Kidney epithelial cell (primary cell): ENCODE measurements at regions not wholly inside any gene's neighbourhood (a gene's known extent, or its start where the extent isn't known, plus 50 kb on each side); places are given as distances from the start of the nearest gene placed in this dataset.

Experiments used
- DNase-seq: peaks from one replicate; pipeline ENCODE4 v3.0.0-alpha.2; 2010; ENCODE audit warnings: low read depth
- H3K27me3 ChIP-seq: 2 replicates; pipeline ENCODE4 v1.6.0; 2011; ENCODE audit warnings: low read length; ENCODE audit not compliant: control insufficient read depth, insufficient read depth
- H3K36me3 ChIP-seq: 2 replicates; pipeline ENCODE4 v1.5.1; 2011; ENCODE audit warnings: low read length; ENCODE audit not compliant: control insufficient read depth, insufficient read depth
- H3K4me3 ChIP-seq: 2 replicates; pipeline ENCODE4 v1.5.1; 2011; ENCODE audit warnings: low read depth, mild to moderate bottlenecking, control low read depth, low read length
- TF ChIP-seq, protein P1 (sequence below): IDR thresholded peaks from 2 replicates; pipeline ENCODE4 v1.5.1; 2011; ENCODE audit warnings: mild to moderate bottlenecking, moderate library complexity, low read length, control low read depth, inconsistent platforms; ENCODE audit not compliant: insufficient read depth, poor library complexity, severe bottlenecking

GRCh38 chr15:23851921-23852320 is 164.8 kb upstream of the NDN start:
- Histone ChIP-seq H3K4me3 (no peak overlapping the region), H3K27me3 (no peaks in the 10 kb centered on the region), H3K36me3 (no peaks in the 10 kb centered on the region)
- TF ChIP-seq, protein P1, sequence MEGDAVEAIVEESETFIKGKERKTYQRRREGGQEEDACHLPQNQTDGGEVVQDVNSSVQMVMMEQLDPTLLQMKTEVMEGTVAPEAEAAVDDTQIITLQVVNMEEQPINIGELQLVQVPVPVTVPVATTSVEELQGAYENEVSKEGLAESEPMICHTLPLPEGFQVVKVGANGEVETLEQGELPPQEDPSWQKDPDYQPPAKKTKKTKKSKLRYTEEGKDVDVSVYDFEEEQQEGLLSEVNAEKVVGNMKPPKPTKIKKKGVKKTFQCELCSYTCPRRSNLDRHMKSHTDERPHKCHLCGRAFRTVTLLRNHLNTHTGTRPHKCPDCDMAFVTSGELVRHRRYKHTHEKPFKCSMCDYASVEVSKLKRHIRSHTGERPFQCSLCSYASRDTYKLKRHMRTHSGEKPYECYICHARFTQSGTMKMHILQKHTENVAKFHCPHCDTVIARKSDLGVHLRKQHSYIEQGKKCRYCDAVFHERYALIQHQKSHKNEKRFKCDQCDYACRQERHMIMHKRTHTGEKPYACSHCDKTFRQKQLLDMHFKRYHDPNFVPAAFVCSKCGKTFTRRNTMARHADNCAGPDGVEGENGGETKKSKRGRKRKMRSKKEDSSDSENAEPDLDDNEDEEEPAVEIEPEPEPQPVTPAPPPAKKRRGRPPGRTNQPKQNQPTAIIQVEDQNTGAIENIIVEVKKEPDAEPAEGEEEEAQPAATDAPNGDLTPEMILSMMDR, result no peak
- no peak for DNase-seq

DNA sequence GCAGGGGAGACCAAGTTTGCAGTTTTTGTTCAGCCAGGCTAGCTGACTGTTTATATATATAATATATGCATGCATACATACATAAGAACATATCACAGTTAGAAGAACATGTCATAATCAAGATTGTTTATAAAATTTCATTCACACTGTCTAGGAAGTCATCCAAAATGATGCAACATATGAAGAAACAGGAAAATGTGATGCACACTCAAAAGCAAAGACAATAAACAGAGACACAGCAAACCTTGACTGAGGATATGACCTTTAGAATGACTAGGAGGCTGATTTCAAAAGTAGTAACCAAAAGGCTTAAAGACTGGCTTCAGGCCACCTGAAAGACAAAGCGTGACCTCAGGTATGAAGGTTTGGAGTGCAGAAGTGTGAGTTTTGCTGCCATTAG is 166.2 kb upstream of the NDN start:
- no peaks in the 10 kb centered on the region for H3K27me3 ChIP-seq
- DNase-seq, result no peak
- TF ChIP-seq, protein P1, result no peak
- no peak overlapping the region for H3K4me3 ChIP-seq
- H3K36me3 ChIP-seq, result no peaks in the 10 kb centered on the region

DNA sequence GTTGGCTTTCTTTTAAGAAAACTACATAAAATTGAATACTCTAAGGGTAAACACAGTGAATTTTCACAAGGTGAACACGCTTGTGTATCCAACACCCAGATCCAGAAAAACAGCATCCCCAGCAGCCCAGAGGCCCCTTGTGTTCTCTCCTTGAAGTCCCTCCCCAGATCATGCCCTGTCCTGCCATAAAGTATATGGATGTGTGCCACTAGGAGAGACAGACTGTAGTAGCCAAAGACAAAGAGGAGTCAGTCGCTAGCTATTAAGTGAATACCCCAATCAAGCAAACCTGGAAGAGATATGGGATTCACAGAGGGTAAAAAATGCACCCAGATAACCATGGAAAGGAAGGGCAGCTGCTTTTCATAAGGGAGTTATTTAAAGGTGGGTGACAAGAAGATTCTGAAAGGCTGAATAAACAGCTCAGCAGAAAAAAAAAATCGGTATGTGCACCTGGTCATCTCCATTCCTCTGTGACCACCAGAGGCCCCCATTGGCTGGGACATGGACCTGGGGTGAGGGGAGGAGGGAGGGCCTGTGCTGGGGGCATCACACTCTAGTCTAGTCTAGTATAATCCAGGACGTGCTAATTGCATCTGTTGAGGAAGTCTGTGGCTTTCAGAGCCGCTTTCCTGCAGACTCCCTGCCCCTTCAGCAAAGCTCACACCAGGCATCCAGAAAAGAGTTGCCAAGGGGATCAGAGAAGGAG is 167.3 kb upstream of the NDN start:
- Histone ChIP-seq H3K36me3 (no peaks in the 10 kb centered on the region), H3K4me3 (no peak overlapping the region), H3K27me3 (no peaks in the 10 kb centered on the region)
- TF ChIP-seq, protein P1, result no peak
- no peak for DNase-seq

DNA sequence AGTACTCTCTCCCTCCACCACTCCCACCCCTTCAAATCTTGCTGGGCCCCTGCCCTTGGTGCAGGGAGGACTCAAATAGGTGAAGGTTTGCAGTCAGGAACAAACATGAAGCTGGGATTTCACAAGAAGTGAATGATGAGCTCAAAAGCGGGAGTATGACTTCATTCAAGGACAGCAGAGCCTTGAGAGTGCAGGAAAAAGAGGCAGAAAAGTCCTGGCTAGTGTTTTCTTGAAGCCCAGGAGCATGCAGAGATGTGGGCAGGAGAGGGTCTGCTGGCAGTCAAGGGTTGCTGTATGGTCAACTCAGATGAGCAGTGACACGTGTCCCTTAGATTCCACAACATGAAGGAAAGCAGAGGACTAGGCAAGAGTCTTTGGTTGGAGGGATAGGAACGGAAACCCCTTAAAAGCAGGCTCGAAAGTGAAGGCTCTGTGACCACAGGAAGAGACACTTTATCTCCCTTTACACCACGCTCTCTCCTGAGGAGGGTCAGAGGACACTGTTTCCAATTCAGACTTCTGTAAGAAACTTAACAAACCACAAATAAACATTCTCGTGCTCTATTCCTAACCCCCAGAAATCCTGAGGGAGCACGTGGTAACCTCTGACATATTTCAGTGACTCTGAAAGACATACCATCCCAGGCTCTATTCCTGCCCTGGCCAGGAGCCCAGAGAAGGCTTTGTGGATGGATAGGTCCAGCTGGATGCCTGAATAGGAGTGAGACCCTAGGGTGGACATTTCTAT is 168.0 kb upstream of the NDN start:
- DNase-seq, result no peak
- Histone ChIP-seq H3K36me3 (no peaks in the 10 kb centered on the region), H3K27me3 (no peaks in the 10 kb centered on the region), H3K4me3 (no peak overlapping the region)
- TF ChIP-seq, protein P1, result no peak

DNA sequence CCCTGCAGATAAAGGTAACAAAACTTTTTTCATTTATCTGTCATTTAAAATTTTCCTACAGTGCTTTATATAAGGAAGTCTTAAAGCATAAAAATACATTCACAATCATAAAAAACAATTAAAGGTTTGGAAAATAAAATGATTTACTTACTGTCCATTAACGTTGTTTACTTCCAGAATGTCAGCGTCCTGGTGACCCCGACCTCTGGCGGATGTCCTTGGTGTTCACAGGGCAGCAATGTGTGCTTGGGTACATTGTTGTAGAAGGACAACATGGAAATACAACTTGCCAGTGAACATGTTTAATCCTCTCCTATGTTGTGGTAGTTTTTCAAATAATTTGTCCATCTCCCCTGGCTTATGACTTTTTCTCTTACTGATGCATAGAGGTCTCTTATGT is 168.8 kb upstream of the NDN start:
- H3K27me3 ChIP-seq, result no peaks in the 10 kb centered on the region
- no peak overlapping the region for H3K4me3 ChIP-seq
- TF ChIP-seq, protein P1, result no peak
- DNase-seq, result no peak
- H3K36me3 ChIP-seq, result no peaks in the 10 kb centered on the region
